AG04449 (cell line): ENCODE measurements at regions not wholly inside any gene's neighbourhood (a gene's known extent, or its start where the extent isn't known, plus 50 kb on each side); places are given as distances from the start of the nearest gene placed in this dataset.

Experiments
- CTCF ChIA-PET: fragments of 350-600 bp; formaldehyde crosslinking; extraction: SDS; loops from one replicate; lab custom pipeline; 2021; ENCODE audit warnings: antibody characterized with exemption; lab: Yijun Ruan, JAX
- POLR2A ChIA-PET: fragments of 400-600, 350-600 bp; formaldehyde crosslinking; extraction: SDS; loops from one replicate; lab custom pipeline; 2020; ENCODE audit warnings: antibody characterized with exemption, inconsistent platforms; lab: Yijun Ruan, JAX
- DNase-seq: peaks from one replicate; pipeline ENCODE4 v3.0.0-alpha.2; 2010; ENCODE audit warnings: low read depth, low spot score
- H3K4me3 ChIP-seq: 2 replicates; pipeline ENCODE4 v1.5.1; 2011; ENCODE audit warnings: low read depth, mild to moderate bottlenecking, control low read depth, low read length
- TF ChIP-seq, protein P1 (sequence below): IDR thresholded peaks from one replicate; pipeline ENCODE4 v1.5.1; 2011; ENCODE audit warnings: mild to moderate bottlenecking, moderate library complexity, low read length, control low read depth, inconsistent platforms; ENCODE audit not compliant: insufficient read depth; ENCODE audit errors: missing control alignments

GRCh38 chr1:215482079-215482478 is 85.0 kb upstream of the KCTD3 start:
- DNase-seq, result no peak
- TF ChIP-seq, protein P1, sequence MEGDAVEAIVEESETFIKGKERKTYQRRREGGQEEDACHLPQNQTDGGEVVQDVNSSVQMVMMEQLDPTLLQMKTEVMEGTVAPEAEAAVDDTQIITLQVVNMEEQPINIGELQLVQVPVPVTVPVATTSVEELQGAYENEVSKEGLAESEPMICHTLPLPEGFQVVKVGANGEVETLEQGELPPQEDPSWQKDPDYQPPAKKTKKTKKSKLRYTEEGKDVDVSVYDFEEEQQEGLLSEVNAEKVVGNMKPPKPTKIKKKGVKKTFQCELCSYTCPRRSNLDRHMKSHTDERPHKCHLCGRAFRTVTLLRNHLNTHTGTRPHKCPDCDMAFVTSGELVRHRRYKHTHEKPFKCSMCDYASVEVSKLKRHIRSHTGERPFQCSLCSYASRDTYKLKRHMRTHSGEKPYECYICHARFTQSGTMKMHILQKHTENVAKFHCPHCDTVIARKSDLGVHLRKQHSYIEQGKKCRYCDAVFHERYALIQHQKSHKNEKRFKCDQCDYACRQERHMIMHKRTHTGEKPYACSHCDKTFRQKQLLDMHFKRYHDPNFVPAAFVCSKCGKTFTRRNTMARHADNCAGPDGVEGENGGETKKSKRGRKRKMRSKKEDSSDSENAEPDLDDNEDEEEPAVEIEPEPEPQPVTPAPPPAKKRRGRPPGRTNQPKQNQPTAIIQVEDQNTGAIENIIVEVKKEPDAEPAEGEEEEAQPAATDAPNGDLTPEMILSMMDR, result no peak
- POLR2A ChIA-PET, result no interaction called here
- no peak overlapping the region for H3K4me3 ChIP-seq
- CTCF ChIA-PET, result no interaction called here

DNA sequence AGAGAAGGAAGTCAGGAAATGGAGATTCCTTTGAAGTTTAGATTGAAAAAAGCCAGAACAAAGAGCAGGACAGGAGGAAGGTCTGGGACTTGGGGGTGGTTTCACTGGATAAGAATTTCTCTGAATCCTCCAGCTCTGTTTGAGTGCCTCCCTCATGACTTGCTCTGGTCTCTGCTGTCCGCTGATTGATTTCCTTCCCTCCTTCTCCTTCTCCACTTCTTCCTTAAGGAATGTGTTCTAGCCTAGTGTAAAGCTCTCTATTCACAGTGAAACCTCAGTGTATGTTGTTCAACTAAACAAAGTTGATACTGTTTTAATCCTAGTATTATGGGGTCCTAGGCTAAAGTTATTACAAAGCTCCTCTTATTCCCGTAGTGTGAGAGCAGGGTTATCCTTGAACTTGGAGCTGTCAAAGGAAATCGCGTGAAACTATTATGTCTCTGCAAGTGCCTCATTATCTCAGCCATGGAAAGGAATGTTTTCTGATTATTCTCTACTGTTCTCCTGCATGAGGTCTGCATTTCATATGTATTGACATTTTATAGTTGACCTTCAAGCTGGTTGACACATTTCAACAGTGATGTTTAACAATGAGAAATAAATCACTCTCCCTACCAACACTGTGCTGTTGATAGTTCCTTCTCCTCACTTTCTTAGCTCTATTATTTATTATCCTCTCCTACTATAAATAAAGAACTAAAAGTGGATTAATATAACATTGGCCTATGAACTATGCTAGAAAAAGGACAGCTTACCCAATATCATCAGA is 82.7 kb upstream of the KCTD3 start:
- no peak for DNase-seq
- no peak overlapping the region for H3K4me3 ChIP-seq
- CTCF ChIA-PET, result no interaction called here
- POLR2A ChIA-PET, result no interaction called here
- TF ChIP-seq, protein P1, result no peak

DNA sequence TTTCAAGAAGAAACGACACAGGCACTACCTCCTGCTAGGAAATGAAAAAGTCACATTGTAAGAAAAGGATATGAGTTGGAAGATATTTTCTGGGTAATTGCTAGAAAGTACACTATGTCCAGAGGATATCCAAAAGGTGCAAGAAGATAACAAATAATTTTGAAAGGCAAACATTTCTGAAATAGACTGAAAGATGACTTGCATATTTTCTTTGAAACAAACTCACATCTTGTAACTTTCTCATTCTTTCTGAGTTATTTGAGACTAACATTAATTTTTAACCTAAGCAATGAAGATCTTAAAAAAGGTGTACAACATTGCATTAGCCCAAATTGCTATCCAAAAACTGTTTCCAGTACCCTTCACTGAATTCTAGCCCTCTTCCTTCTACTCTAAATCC is 79.6 kb upstream of the KCTD3 start:
- H3K4me3 ChIP-seq, result no peak overlapping the region
- CTCF ChIA-PET, result interaction anchor here (0.7 kb wide), 1 partner anchor 10 kb away, joined by 4 read pairs; no protein-coding TSS in a partner anchor
- TF ChIP-seq, protein P1, result no peak
- POLR2A ChIA-PET, result no interaction called here
- no peak for DNase-seq

- no peak overlapping the region for H3K4me3 ChIP-seq
- TF ChIP-seq, protein P1, result no peak
- ChIA-PET CTCF (no interaction called here), POLR2A (no interaction called here)
- no peak for DNase-seq
These were observed 78.3 kb upstream of the KCTD3 start for GRCh38 chr1:215488850-215489249.

DNA sequence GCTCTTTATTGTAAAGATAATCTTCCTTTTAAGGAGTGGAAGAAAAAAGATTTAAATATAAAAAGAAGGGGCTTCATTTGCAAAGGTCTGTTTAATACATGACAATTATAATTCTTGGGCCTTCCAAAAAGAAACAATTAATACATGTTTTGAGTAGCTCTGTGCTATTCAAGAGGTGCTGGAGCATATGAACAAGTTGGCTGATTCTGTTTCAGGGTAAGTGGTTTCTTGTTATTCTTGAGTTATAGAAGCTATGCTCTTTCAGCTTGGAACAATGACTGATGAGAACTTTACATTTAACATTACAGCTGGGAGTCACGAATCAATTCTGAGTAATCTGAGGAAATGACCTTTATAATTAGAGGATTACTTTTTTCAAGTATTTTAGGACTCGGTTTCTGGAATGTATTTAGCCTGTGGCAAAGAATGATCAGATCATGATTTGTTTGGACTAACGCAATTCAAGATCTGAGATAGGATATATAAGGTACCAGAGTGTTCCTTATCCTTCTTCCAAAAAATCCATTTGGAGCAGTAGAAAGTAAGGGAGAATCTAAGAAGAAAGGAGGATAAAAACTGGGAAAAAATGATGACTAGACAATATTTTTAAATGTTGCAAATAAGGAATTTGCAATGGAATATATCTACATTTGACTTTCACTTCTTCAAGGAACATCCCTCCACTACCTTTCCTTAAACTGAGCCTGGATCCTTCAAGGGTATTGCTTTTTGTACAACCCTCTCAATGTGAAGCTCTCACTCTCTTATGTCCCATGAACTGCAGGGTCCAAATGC is 77.1 kb upstream of the KCTD3 start:
- TF ChIP-seq, protein P1, result no peak

DNA sequence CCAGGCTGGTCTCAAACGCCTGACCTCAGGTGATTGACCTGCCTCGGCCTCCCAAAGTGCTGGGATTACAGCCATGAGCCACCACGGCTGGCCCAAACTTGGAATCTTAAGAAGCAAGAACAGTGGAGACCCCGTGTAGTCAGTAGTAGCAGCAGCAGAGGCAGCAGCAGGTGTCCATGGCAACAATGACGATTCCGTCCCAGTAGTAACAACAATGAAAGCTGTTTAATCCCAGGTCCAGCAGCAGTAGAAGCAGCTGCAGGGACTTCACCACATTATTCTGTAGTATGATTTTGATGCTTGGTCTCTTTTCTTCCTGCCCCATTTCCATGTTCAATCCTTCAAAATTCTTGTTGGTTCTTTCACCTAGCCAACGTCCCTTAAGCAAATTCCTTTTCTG is 69.6 kb upstream of the KCTD3 start:
- POLR2A ChIA-PET, result interaction anchor here (0.7 kb wide), 1 partner anchor 1726 kb away, joined by 3 read pairs; no protein-coding TSS in a partner anchor
- DNase-seq, result no peak
- CTCF ChIA-PET, result no interaction called here
- H3K4me3 ChIP-seq, result no peak overlapping the region
- TF ChIP-seq, protein P1, result no peak

More for the DNA sequence above, 77.1 kb upstream of the KCTD3 start:
- POLR2A ChIA-PET, result interaction anchor here (0.6 to 1.2 kb wide), 2 partner anchors 14 to 438 kb away, joined by 3 to 6 read pairs; no protein-coding TSS in a partner anchor
- CTCF ChIA-PET, result interaction anchor here (1.2 kb wide), 1 partner anchor 34 kb away, joined by 6 read pairs; no protein-coding TSS in a partner anchor
- H3K4me3 ChIP-seq, result no peak overlapping the region
- DNase-seq, result no peak
